H1 (cell line): ENCODE measurements at regions not wholly inside any gene's neighbourhood (a gene's known extent, or its start where the extent isn't known, plus 50 kb on each side); places are given as distances from the start of the nearest gene placed in this dataset.

ENCODE experiments used
- BACH1 ChIP-seq: IDR thresholded peaks from 2 replicates; pipeline ENCODE4 v1.6.1; 2012; ENCODE audit warnings: low read length, improper control_type of control experiment
- CEBPB ChIP-seq: IDR thresholded peaks from 2 replicates; pipeline ENCODE4 v1.6.1; 2012; ENCODE audit warnings: low read depth, low read length
- CTBP2 ChIP-seq: IDR thresholded peaks from 2 replicates; pipeline ENCODE4 v1.7.0; 2011; ENCODE audit warnings: borderline replicate concordance, mild to moderate bottlenecking, moderate library complexity, mixed read lengths, low read length; ENCODE audit not compliant: insufficient read depth, insufficient read length
- SIRT6 ChIP-seq: IDR thresholded peaks from one replicate; pipeline ENCODE4 v1.7.1; 2012; ENCODE audit warnings: low read length, inconsistent platforms
- TEAD4 ChIP-seq: IDR thresholded peaks from 2 replicates; pipeline ENCODE4 v1.6.1; 2012; ENCODE audit warnings: low read depth, low read length, inconsistent platforms, mixed read lengths

GRCh38 chr10:29389493-29389892 lies 100.6 kb downstream of the LYZL1 start (continued):
- no peak for TF ChIP-seq CTBP2
- no peak for TF ChIP-seq BACH1
- no peak for TF ChIP-seq TEAD4
- no peak for TF ChIP-seq CEBPB
- no peak for TF ChIP-seq SIRT6
